ENCODE measurements at regions not wholly inside any gene's neighbourhood (a gene's known extent, or its start where the extent isn't known, plus 50 kb on each side); places are given as distances from the start of the nearest gene placed in this dataset.

- no peak for TF ChIP-seq CTCF (conservative IDR thresholded peaks at IDR 0.05; ENCODE audit: low read depth, low read length)
- H3K4me3 ChIP-seq (ENCODE audit: low read depth, low read length): peak overlapping the region; percentile 27
- DNase-seq (ENCODE audit: low read depth): no peak
These were observed 62.7 kb upstream of the CTDP1 start for GRCh38 chr18:79616651-79617510.

- no peak overlapping the region for H3K4me3 ChIP-seq (ENCODE audit: low read depth, low read length)
- TF ChIP-seq CTCF (conservative IDR thresholded peaks at IDR 0.05; ENCODE audit: low read depth, low read length): no peak
- DNase-seq (ENCODE audit: low read depth): no peak
These were observed 61.8 kb upstream of the CTDP1 start for GRCh38 chr18:79617511-79618500.

GRCh38 chr18:79620576-79621165, 58.9 kb upstream of the CTDP1 start:
- H3K4me3 ChIP-seq (ENCODE audit: low read depth, low read length): no peak overlapping the region
- no peak for TF ChIP-seq CTCF (conservative IDR thresholded peaks at IDR 0.05; ENCODE audit: low read depth, low read length)
- no peak for DNase-seq (ENCODE audit: low read depth)

GRCh38 chr18:79621501-79621900, 58.1 kb upstream of the CTDP1 start:
- H3K4me3 ChIP-seq (ENCODE audit: low read depth, low read length): no peak overlapping the region
- TF ChIP-seq CTCF (conservative IDR thresholded peaks at IDR 0.05; ENCODE audit: low read depth, low read length): no peak
- no peak for DNase-seq (ENCODE audit: low read depth)

GRCh38 chr18:79622004-79622403, 57.6 kb upstream of the CTDP1 start:
- no peak for TF ChIP-seq CTCF (conservative IDR thresholded peaks at IDR 0.05; ENCODE audit: low read depth, low read length)
- no peak overlapping the region for H3K4me3 ChIP-seq (ENCODE audit: low read depth, low read length)
- no peak for DNase-seq (ENCODE audit: low read depth)

- DNase-seq (ENCODE audit: low read depth): no peak
- TF ChIP-seq CTCF (conservative IDR thresholded peaks at IDR 0.05; ENCODE audit: low read depth, low read length): no peak
- no peak overlapping the region for H3K4me3 ChIP-seq (ENCODE audit: low read depth, low read length)
These were observed 55.0 kb upstream of the CTDP1 start for GRCh38 chr18:79624356-79625170.
